GM23338 (cell line): ENCODE measurements at regions not wholly inside any gene's neighbourhood (a gene's known extent, or its start where the extent isn't known, plus 50 kb on each side); places are given as distances from the start of the nearest gene placed in this dataset.

Experiments
- JUNB ChIP-seq: IDR thresholded peaks from one replicate; pipeline ENCODE4 v1.6.1; 2016; ENCODE audit warnings: antibody characterized with exemption; ENCODE audit not compliant: unreplicated experiment
- TF ChIP-seq, protein P1 (sequence below), 2 experiments: fragments of 200-600 bp in 1 of 2; sonication (generic) in 1 of 2; conservative IDR thresholded peaks; 2 replicates each; pipeline versions ENCODE4 v1.5.1 to v1.6.1; 2016 to 2017; ENCODE audit warnings: antibody characterized with exemption in 2 of 2, low read depth in 2 of 2, mild to moderate bottlenecking in 2 of 2, moderate library complexity in 1 of 2

DNA sequence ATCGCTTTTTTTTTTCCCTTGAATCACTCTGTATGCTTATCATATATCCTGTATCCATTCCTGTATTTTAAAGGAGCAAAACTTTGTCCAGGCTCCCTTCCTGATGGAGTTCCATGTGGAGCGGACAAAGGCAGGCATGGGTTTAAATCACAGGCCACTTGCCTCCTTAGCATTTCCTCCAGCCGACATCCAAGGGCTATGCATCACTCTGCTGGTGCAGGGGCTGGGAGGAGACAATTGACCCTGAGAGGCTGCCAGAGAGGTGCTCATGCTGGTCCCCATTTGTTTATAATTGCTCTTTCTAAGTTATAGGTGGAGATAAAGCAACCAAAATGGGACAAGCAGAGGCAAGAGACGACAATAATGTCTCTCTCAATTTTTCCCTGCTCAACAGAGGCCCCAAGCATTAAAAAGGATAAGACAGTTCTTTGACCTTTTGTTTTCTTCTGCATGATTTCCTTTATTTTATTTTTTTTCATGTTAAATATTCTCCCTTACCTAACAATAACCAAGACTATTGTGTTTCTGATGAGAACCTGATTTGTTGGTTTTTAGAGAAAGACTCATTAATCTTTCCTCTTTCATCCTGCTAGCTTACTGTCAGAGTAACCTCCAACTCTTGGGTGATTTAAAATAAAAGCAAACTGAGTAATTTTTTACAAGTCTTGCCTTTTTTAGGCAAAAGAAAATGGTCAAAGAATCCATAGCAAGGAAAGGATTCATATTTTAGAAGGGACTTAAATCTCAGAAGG lies 353.7 kb downstream of the ADGRL2 start:
- TF ChIP-seq, protein P1, sequence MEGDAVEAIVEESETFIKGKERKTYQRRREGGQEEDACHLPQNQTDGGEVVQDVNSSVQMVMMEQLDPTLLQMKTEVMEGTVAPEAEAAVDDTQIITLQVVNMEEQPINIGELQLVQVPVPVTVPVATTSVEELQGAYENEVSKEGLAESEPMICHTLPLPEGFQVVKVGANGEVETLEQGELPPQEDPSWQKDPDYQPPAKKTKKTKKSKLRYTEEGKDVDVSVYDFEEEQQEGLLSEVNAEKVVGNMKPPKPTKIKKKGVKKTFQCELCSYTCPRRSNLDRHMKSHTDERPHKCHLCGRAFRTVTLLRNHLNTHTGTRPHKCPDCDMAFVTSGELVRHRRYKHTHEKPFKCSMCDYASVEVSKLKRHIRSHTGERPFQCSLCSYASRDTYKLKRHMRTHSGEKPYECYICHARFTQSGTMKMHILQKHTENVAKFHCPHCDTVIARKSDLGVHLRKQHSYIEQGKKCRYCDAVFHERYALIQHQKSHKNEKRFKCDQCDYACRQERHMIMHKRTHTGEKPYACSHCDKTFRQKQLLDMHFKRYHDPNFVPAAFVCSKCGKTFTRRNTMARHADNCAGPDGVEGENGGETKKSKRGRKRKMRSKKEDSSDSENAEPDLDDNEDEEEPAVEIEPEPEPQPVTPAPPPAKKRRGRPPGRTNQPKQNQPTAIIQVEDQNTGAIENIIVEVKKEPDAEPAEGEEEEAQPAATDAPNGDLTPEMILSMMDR (conservative IDR thresholded peaks at IDR 0.05; ENCODE audit: low read depth in 2 of 2) = no peak
- no peak for TF ChIP-seq JUNB
